ENCODE measurements at regions not wholly inside any gene's neighbourhood (a gene's known extent, or its start where the extent isn't known, plus 50 kb on each side); places are given as distances from the start of the nearest gene placed in this dataset.
"Not testable (repeated sequence)": the region's sequence is repeated elsewhere in the genome, so short reads cannot be mapped to it uniquely, and the experiment has no call there.

- peaks cover 55% of the 10 kb centered on the region for H3K27me3 ChIP-seq (ENCODE audit: control insufficient read depth, insufficient read depth, low read length)
- H3K27ac ChIP-seq (ENCODE audit: low read depth, low read length) = no peak overlapping the region
Observed at GRCh38 chr22:22822106-22822505, 65.5 kb upstream of the IGLL5 start.

GRCh38 chr22:22822553-22822952 lies 65.1 kb upstream of the IGLL5 start:
- not testable (repeated sequence) for H3K4me1 ChIP-seq (ENCODE audit: control insufficient read depth, insufficient read depth, low read length); H3K27ac ChIP-seq (ENCODE audit: low read depth, low read length); H3K4me3 ChIP-seq (ENCODE audit: low read depth, low read length); H3K36me3 ChIP-seq (ENCODE audit: control insufficient read depth, insufficient read depth, low read length); H3K9ac ChIP-seq (ENCODE audit: low read depth, low read length); H3K9me3 ChIP-seq (ENCODE audit: control insufficient read depth, insufficient read depth, low read length)
- peaks cover 56% of the 10 kb centered on the region for H3K27me3 ChIP-seq (ENCODE audit: control insufficient read depth, insufficient read depth, low read length)

More at GRCh38 chr22:22822106-22822505, 65.5 kb upstream of the IGLL5 start:
- Histone ChIP-seq H3K36me3 (ENCODE audit: control insufficient read depth, insufficient read depth, low read length) (no peaks in the 10 kb centered on the region), H3K9ac (ENCODE audit: low read depth, low read length) (no peak overlapping the region), H3K4me3 (ENCODE audit: low read depth, low read length) (no peak overlapping the region), H3K9me3 (ENCODE audit: control insufficient read depth, insufficient read depth, low read length) (no peaks in the 10 kb centered on the region), H3K4me1 (ENCODE audit: control insufficient read depth, insufficient read depth, low read length) (no peaks in the 10 kb centered on the region)

- Histone ChIP-seq H3K27ac (ENCODE audit: low read depth, low read length) (no peak overlapping the region), H3K9me3 (ENCODE audit: control insufficient read depth, insufficient read depth, low read length) (no peaks in the 10 kb centered on the region), H3K9ac (ENCODE audit: low read depth, low read length) (no peak overlapping the region), H3K4me3 (ENCODE audit: low read depth, low read length) (no peak overlapping the region), H3K36me3 (ENCODE audit: control insufficient read depth, insufficient read depth, low read length) (no peaks in the 10 kb centered on the region), H3K27me3 (ENCODE audit: control insufficient read depth, insufficient read depth, low read length) (peaks cover 53% of the 10 kb centered on the region), H3K4me1 (ENCODE audit: control insufficient read depth, insufficient read depth, low read length) (no peaks in the 10 kb centered on the region)
Observed at GRCh38 chr22:22823131-22823810, 64.3 kb upstream of the IGLL5 start.

- Histone ChIP-seq H3K27me3 (ENCODE audit: control insufficient read depth, insufficient read depth, low read length) (peaks cover 54% of the 10 kb centered on the region), H3K36me3 (ENCODE audit: control insufficient read depth, insufficient read depth, low read length) (no peaks in the 10 kb centered on the region), H3K27ac (ENCODE audit: low read depth, low read length) (no peak overlapping the region), H3K9ac (ENCODE audit: low read depth, low read length) (no peak overlapping the region), H3K4me1 (ENCODE audit: control insufficient read depth, insufficient read depth, low read length) (no peaks in the 10 kb centered on the region), H3K9me3 (ENCODE audit: control insufficient read depth, insufficient read depth, low read length) (no peaks in the 10 kb centered on the region), H3K4me3 (ENCODE audit: low read depth, low read length) (no peak overlapping the region)
Observed at GRCh38 chr22:22824340-22825212, 63.0 kb upstream of the IGLL5 start.

GRCh38 chr22:22825213-22825593 lies 62.4 kb upstream of the IGLL5 start:
- H3K4me1 ChIP-seq (ENCODE audit: control insufficient read depth, insufficient read depth, low read length) = no peaks in the 10 kb centered on the region
- no peak overlapping the region for H3K27ac ChIP-seq (ENCODE audit: low read depth, low read length)
- no peaks in the 10 kb centered on the region for H3K9me3 ChIP-seq (ENCODE audit: control insufficient read depth, insufficient read depth, low read length)
- no peaks in the 10 kb centered on the region for H3K36me3 ChIP-seq (ENCODE audit: control insufficient read depth, insufficient read depth, low read length)
- H3K9ac ChIP-seq (ENCODE audit: low read depth, low read length) = no peak overlapping the region
- no peak overlapping the region for H3K4me3 ChIP-seq (ENCODE audit: low read depth, low read length)
- H3K27me3 ChIP-seq (ENCODE audit: control insufficient read depth, insufficient read depth, low read length) = peaks cover 53% of the 10 kb centered on the region

- no peak overlapping the region for H3K9ac ChIP-seq (ENCODE audit: low read depth, low read length)
- no peak overlapping the region for H3K4me3 ChIP-seq (ENCODE audit: low read depth, low read length)
- H3K4me1 ChIP-seq (ENCODE audit: control insufficient read depth, insufficient read depth, low read length) = no peaks in the 10 kb centered on the region
- H3K27me3 ChIP-seq (ENCODE audit: control insufficient read depth, insufficient read depth, low read length) = peaks cover 43% of the 10 kb centered on the region
- no peaks in the 10 kb centered on the region for H3K36me3 ChIP-seq (ENCODE audit: control insufficient read depth, insufficient read depth, low read length)
- peaks cover 4% of the 10 kb centered on the region; the same call in 1 of the 2 replicates for H3K9me3 ChIP-seq (ENCODE audit: control insufficient read depth, insufficient read depth, low read length)
- peak overlapping the region; percentile 3 for H3K27ac ChIP-seq (ENCODE audit: low read depth, low read length)
Observed at GRCh38 chr22:22827187-22827939, 60.3 kb upstream of the IGLL5 start.

- no peaks in the 10 kb centered on the region for H3K4me1 ChIP-seq (ENCODE audit: control insufficient read depth, insufficient read depth, low read length)
- H3K27ac ChIP-seq (ENCODE audit: low read depth, low read length) = no peak overlapping the region
- peaks cover 4% of the 10 kb centered on the region; the same call in 1 of the 2 replicates for H3K9me3 ChIP-seq (ENCODE audit: control insufficient read depth, insufficient read depth, low read length)
- H3K9ac ChIP-seq (ENCODE audit: low read depth, low read length) = no peak overlapping the region
- H3K27me3 ChIP-seq (ENCODE audit: control insufficient read depth, insufficient read depth, low read length) = peaks cover 45% of the 10 kb centered on the region
- H3K36me3 ChIP-seq (ENCODE audit: control insufficient read depth, insufficient read depth, low read length) = no peaks in the 10 kb centered on the region
- H3K4me3 ChIP-seq (ENCODE audit: low read depth, low read length) = no peak overlapping the region
Observed at GRCh38 chr22:22830193-22830592, 57.4 kb upstream of the IGLL5 start.

GRCh38 chr22:22830957-22831688 lies 56.5 kb upstream of the IGLL5 start:
- Histone ChIP-seq H3K36me3 (ENCODE audit: control insufficient read depth, insufficient read depth, low read length) (no peaks in the 10 kb centered on the region), H3K4me3 (ENCODE audit: low read depth, low read length) (no peak overlapping the region), H3K4me1 (ENCODE audit: control insufficient read depth, insufficient read depth, low read length) (no peaks in the 10 kb centered on the region), H3K27me3 (ENCODE audit: control insufficient read depth, insufficient read depth, low read length) (peaks cover 53% of the 10 kb centered on the region), H3K9ac (ENCODE audit: low read depth, low read length) (no peak overlapping the region), H3K9me3 (ENCODE audit: control insufficient read depth, insufficient read depth, low read length) (peaks cover 4% of the 10 kb centered on the region; the same call in 1 of the 2 replicates), H3K27ac (ENCODE audit: low read depth, low read length) (no peak overlapping the region)

- Histone ChIP-seq H3K4me1 (ENCODE audit: control insufficient read depth, insufficient read depth, low read length) (no peaks in the 10 kb centered on the region), H3K27me3 (ENCODE audit: control insufficient read depth, insufficient read depth, low read length) (peaks cover 54% of the 10 kb centered on the region), H3K9ac (ENCODE audit: low read depth, low read length) (no peak overlapping the region), H3K4me3 (ENCODE audit: low read depth, low read length) (no peak overlapping the region), H3K27ac (ENCODE audit: low read depth, low read length) (no peak overlapping the region), H3K9me3 (ENCODE audit: control insufficient read depth, insufficient read depth, low read length) (peaks cover 4% of the 10 kb centered on the region; the same call in 1 of the 2 replicates), H3K36me3 (ENCODE audit: control insufficient read depth, insufficient read depth, low read length) (no peaks in the 10 kb centered on the region)
Observed at GRCh38 chr22:22833059-22833458, 54.6 kb upstream of the IGLL5 start.

GRCh38 chr22:22833488-22833887 lies 54.1 kb upstream of the IGLL5 start:
- Histone ChIP-seq H3K36me3 (ENCODE audit: control insufficient read depth, insufficient read depth, low read length) (no peaks in the 10 kb centered on the region), H3K9me3 (ENCODE audit: control insufficient read depth, insufficient read depth, low read length) (peaks cover 4% of the 10 kb centered on the region; the same call in 1 of the 2 replicates), H3K4me1 (ENCODE audit: control insufficient read depth, insufficient read depth, low read length) (no peaks in the 10 kb centered on the region), H3K27me3 (ENCODE audit: control insufficient read depth, insufficient read depth, low read length) (peaks cover 54% of the 10 kb centered on the region), H3K4me3 (ENCODE audit: low read depth, low read length) (no peak overlapping the region), H3K9ac (ENCODE audit: low read depth, low read length) (no peak overlapping the region), H3K27ac (ENCODE audit: low read depth, low read length) (no peak overlapping the region)

Data from HUES48 (cell line).